Trophoblast cell (in vitro differentiated cells and primary cell): ENCODE measurements at regions not wholly inside any gene's neighbourhood (a gene's known extent, or its start where the extent isn't known, plus 50 kb on each side); places are given as distances from the start of the nearest gene placed in this dataset.

Experiments used
- DNase-seq, 2 donors: peaks; one replicate each; pipeline ENCODE4 v3.0.0-alpha.2; 2016
- H2AFZ ChIP-seq: 2 replicates; pipeline ENCODE4 v1.6.1; 2013; ENCODE audit warnings: low read length, moderate library complexity, mild to moderate bottlenecking; ENCODE audit not compliant: insufficient read depth, poor library complexity
- H2AK5ac ChIP-seq: 2 replicates; pipeline ENCODE4 v1.6.1; 2013; ENCODE audit warnings: mild to moderate bottlenecking, low read length
- H2BK120ac ChIP-seq: 2 replicates; pipeline ENCODE4 v1.6.1; 2013; ENCODE audit warnings: low read length, mild to moderate bottlenecking, moderate library complexity; ENCODE audit not compliant: insufficient read depth, poor library complexity
- H2BK12ac ChIP-seq: 2 replicates; pipeline ENCODE4 v1.6.1; 2013; ENCODE audit warnings: mild to moderate bottlenecking, low read length, moderate library complexity
- H2BK5ac ChIP-seq: 2 replicates; pipeline ENCODE4 v1.6.1; 2013; ENCODE audit warnings: low read length, low read depth, moderate library complexity, mild to moderate bottlenecking; ENCODE audit not compliant: poor library complexity
- H3K14ac ChIP-seq: 2 replicates; pipeline ENCODE4 v1.6.1; 2013; ENCODE audit warnings: mild to moderate bottlenecking, low read length
- H3K18ac ChIP-seq: 2 replicates; pipeline ENCODE4 v1.6.1; 2013; ENCODE audit warnings: mild to moderate bottlenecking, low read length
- H3K23ac ChIP-seq: 2 replicates; pipeline ENCODE4 v1.6.1; 2013; ENCODE audit warnings: low read length
- H3K27ac ChIP-seq: 2 replicates; pipeline ENCODE4 v1.5.1; 2013; ENCODE audit warnings: low read depth, mild to moderate bottlenecking, inconsistent platforms, low read length, moderate library complexity
- H3K27me3 ChIP-seq: 2 replicates; pipeline ENCODE4 v1.6.1; 2013; ENCODE audit warnings: inconsistent platforms, mild to moderate bottlenecking, low read length, moderate library complexity; ENCODE audit not compliant: insufficient read depth
- H3K36me3 ChIP-seq, 2 experiments: 1 replicate in 1 of 2; 2 replicates in 1 of 2; pipeline ENCODE4 v1.6.1; 2013; ENCODE audit warnings: low read length in 2 of 2, mild to moderate bottlenecking in 2 of 2, moderate library complexity in 1 of 2; ENCODE audit not compliant: insufficient read depth in 2 of 2, control insufficient read depth in 1 of 2
- H3K4ac ChIP-seq: 2 replicates; pipeline ENCODE4 v1.6.1; 2013; ENCODE audit warnings: low read depth, mild to moderate bottlenecking, low read length, moderate library complexity
- H3K4me1 ChIP-seq, 2 experiments: 1 replicate in 1 of 2; 2 replicates in 1 of 2; pipeline ENCODE4 v1.6.1; 2013; ENCODE audit warnings: low read length in 2 of 2, mild to moderate bottlenecking in 2 of 2, moderate library complexity in 1 of 2; ENCODE audit not compliant: insufficient read depth in 2 of 2, control insufficient read depth in 1 of 2
- H3K4me2 ChIP-seq: 2 replicates; pipeline ENCODE4 v1.6.1; 2013; ENCODE audit warnings: inconsistent platforms, mild to moderate bottlenecking, low read length, moderate library complexity
- H3K4me3 ChIP-seq: 2 replicates; pipeline ENCODE4 v1.5.1; 2013; ENCODE audit warnings: mild to moderate bottlenecking, low read depth, low read length, inconsistent platforms
- H3K79me1 ChIP-seq: one replicate; pipeline ENCODE4 v1.6.1; 2013; ENCODE audit warnings: low read length
- H3K79me2 ChIP-seq: 2 replicates; pipeline ENCODE4 v1.6.1; 2013; ENCODE audit warnings: low read length, mild to moderate bottlenecking; ENCODE audit not compliant: control insufficient read depth, insufficient read depth, poor library complexity
- H3K9ac ChIP-seq: 2 replicates; pipeline ENCODE4 v1.6.1; 2013; ENCODE audit warnings: mild to moderate bottlenecking, low read length
- H3K9me3 ChIP-seq: 2 replicates; pipeline ENCODE4 v1.6.1; 2013; ENCODE audit warnings: low read depth, mild to moderate bottlenecking, control low read depth, inconsistent platforms, low read length; ENCODE audit not compliant: insufficient read depth
- H4K12ac ChIP-seq: 2 replicates; pipeline ENCODE4 v1.6.1; 2013; ENCODE audit warnings: low read depth, mild to moderate bottlenecking, low read length, moderate library complexity
- H4K8ac ChIP-seq: 2 replicates; pipeline ENCODE4 v1.6.1; 2013; ENCODE audit warnings: low read depth, mild to moderate bottlenecking, low read length, moderate library complexity
- H4K91ac ChIP-seq: one replicate; pipeline ENCODE4 v1.6.1; 2013; ENCODE audit warnings: low read depth, mild to moderate bottlenecking, low read length, moderate library complexity
- WGBS: extraction: QIAGEN DNeasy Blood & Tissue Kit; methylation state at CpG from one replicate; pipeline ENCODE4 v1.1.7; 2013; ENCODE audit warnings: missing lambda C conversion rate; ENCODE audit not compliant: insufficient read length, insufficient coverage; ENCODE audit errors: extremely low coverage; 5-methylcytosine and 5-hydroxymethylcytosine counted together

DNA sequence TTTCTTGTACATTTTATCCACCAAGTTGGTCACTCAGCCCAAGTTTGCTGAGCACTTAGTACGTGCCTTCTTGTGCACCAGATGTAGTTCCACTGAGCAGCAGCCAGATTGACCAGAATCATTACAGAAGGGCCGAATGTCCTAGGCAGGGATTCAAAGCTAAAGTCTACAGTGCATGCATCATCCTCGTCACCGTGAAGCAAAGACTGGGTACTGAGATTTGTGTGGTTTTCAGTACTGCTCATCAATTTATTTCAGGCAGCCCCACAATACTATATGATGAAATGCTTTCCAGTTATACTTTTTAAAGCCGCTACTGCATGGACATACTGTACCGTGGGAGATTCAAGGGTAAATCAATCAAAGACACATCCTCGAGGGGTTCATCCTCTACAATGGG lies 227.0 kb downstream of the ARRDC4 start:
- Histone ChIP-seq H3K9me3 (no peaks in the 10 kb centered on the region), H2AK5ac (no peak overlapping the region), H3K23ac (no peak overlapping the region), H3K4me2 (no peak overlapping the region), H2BK12ac (no peak overlapping the region), H3K27me3 (no peaks in the 10 kb centered on the region), H4K8ac (no peak overlapping the region), H3K27ac (no peak overlapping the region), H3K79me1 (no peaks in the 10 kb centered on the region), H3K4me3 (no peak overlapping the region), H3K9ac (no peak overlapping the region), H3K14ac (no peak overlapping the region), H3K4me1 (no peaks in the 10 kb centered on the region), H3K4ac (no peak overlapping the region), H4K91ac (no peak overlapping the region), H4K12ac (no peak overlapping the region), H2BK5ac (no peak overlapping the region), H2AFZ (no peak overlapping the region), H3K36me3 (no peaks in the 10 kb centered on the region), H3K18ac (no peak overlapping the region), H3K79me2 (no peaks in the 10 kb centered on the region), H2BK120ac (no peak overlapping the region)
- no CpG with 5 or more reads among the region's 7 CpGs for WGBS
- DNase-seq: no peak

DNA sequence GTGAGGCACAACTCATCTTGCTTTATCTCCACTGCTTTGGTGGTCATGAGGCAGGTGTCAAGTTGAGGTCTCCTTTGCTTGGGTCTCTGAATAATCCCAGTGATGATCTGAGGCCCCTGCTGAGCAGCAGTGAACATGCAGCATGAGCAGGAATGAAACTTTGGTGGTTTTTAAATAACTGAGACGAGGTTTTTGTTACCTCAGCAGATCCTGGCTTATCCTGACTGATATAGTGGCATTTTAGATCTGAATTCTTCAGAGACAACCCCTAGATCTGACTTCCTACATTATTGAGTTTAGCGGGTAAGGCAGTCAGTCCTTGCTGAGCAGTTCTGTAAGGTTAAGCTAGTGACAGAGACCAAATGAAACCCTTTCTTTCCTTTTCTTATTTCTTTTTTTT lies 230.4 kb downstream of the ARRDC4 start:
- Histone ChIP-seq H3K27me3 (no peaks in the 10 kb centered on the region), H2AK5ac (no peak overlapping the region), H4K91ac (no peak overlapping the region), H3K79me2 (no peaks in the 10 kb centered on the region), H3K18ac (no peak overlapping the region), H3K14ac (no peak overlapping the region), H2AFZ (no peak overlapping the region), H4K12ac (no peak overlapping the region), H3K4ac (no peak overlapping the region), H2BK12ac (no peak overlapping the region), H3K4me2 (no peak overlapping the region), H4K8ac (no peak overlapping the region), H3K23ac (no peak overlapping the region), H3K79me1 (no peaks in the 10 kb centered on the region), H3K9ac (no peak overlapping the region), H3K4me1 (no peaks in the 10 kb centered on the region), H3K4me3 (no peak overlapping the region), H3K27ac (no peak overlapping the region), H2BK120ac (no peak overlapping the region), H2BK5ac (no peak overlapping the region), H3K36me3 (no peaks in the 10 kb centered on the region), H3K9me3 (no peaks in the 10 kb centered on the region)
- WGBS: no CpG with 5 or more reads among the region's 2 CpGs
- DNase-seq: no peak

DNA sequence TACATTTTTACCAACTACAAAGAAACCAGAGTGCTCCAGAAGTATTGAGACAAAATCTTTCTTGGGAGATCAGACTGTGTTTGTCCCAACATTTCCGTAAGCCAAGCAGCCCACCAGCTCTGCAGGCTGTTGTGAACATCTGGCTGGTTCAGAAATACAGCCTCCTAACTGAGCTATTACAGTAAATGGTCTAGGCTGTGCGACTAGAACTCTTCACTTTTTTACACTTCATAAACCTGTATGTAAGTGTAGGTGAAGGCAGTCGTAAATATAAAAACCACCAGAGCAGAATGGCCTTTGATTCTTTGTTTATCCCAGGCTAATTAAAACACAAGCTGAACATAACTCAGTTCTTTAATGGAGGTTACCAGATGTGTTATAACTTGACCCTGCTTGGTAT lies 235.3 kb downstream of the ARRDC4 start:
- no peak overlapping the region for H2BK5ac ChIP-seq
- H3K9ac ChIP-seq: no peak overlapping the region
- no peak overlapping the region for H2BK12ac ChIP-seq
- no peaks in the 10 kb centered on the region for H3K4me1 ChIP-seq
- H4K8ac ChIP-seq: no peak overlapping the region
- H3K27ac ChIP-seq: no peak overlapping the region
- H3K4me2 ChIP-seq: no peak overlapping the region
- H4K91ac ChIP-seq: no peak overlapping the region
- H3K9me3 ChIP-seq: no peaks in the 10 kb centered on the region
- no peaks in the 10 kb centered on the region for H3K27me3 ChIP-seq
- no peaks in the 10 kb centered on the region for H3K79me1 ChIP-seq
- no peak overlapping the region for H2AFZ ChIP-seq
- no peak overlapping the region for H3K18ac ChIP-seq
- H2BK120ac ChIP-seq: no peak overlapping the region
- no peak overlapping the region for H3K23ac ChIP-seq
- no peak for DNase-seq
- WGBS: no CpG with 5 or more reads among the region's 3 CpGs
- H3K36me3 ChIP-seq: no peaks in the 10 kb centered on the region
- H2AK5ac ChIP-seq: no peak overlapping the region
- no peaks in the 10 kb centered on the region for H3K79me2 ChIP-seq
- no peak overlapping the region for H3K14ac ChIP-seq
- H3K4me3 ChIP-seq: no peak overlapping the region
- H4K12ac ChIP-seq: no peak overlapping the region
- no peak overlapping the region for H3K4ac ChIP-seq

DNA sequence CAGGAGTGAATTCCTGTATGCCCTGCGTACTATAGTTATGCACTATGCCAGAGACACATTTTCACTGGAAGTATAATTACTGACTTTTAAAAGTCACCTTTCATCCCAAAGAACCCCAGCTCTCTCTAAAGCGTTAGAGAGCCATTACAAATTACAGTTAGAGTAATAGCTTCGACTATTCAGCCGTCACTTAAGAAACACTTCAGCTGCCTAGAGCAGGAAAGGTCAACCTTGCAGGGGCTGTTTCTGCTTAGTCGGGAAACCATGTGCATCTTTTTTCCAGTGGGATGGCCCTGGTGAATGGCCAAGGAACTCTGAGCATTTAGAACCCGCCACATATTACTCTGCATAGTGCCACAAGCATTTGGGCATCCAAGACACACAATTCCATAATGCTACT lies 235.9 kb downstream of the ARRDC4 start:
- H3K4me3 ChIP-seq: no peak overlapping the region
- no peaks in the 10 kb centered on the region for H3K79me2 ChIP-seq
- H3K9me3 ChIP-seq: no peaks in the 10 kb centered on the region
- no peak overlapping the region for H3K4ac ChIP-seq
- no peak overlapping the region for H2AK5ac ChIP-seq
- H3K36me3 ChIP-seq: no peaks in the 10 kb centered on the region
- no peak overlapping the region for H3K27ac ChIP-seq
- no peak for DNase-seq
- no peak overlapping the region for H3K14ac ChIP-seq
- no peak overlapping the region for H3K9ac ChIP-seq
- no peak overlapping the region for H4K8ac ChIP-seq
- H3K18ac ChIP-seq: no peak overlapping the region
- no peak overlapping the region for H2BK120ac ChIP-seq
- no peak overlapping the region for H2BK12ac ChIP-seq
- no peak overlapping the region for H4K12ac ChIP-seq
- H3K4me1 ChIP-seq: no peaks in the 10 kb centered on the region
- WGBS: no CpG with 5 or more reads among the region's 6 CpGs
- no peak overlapping the region for H3K4me2 ChIP-seq
- H3K79me1 ChIP-seq: no peaks in the 10 kb centered on the region
- no peak overlapping the region for H3K23ac ChIP-seq
- H4K91ac ChIP-seq: no peak overlapping the region
- H2AFZ ChIP-seq: no peak overlapping the region
- no peaks in the 10 kb centered on the region for H3K27me3 ChIP-seq
- no peak overlapping the region for H2BK5ac ChIP-seq
